Suprapubic skin (tissue), 4 donors: ENCODE measurements at regions not wholly inside any gene's neighbourhood (a gene's known extent, or its start where the extent isn't known, plus 50 kb on each side); places are given as distances from the start of the nearest gene placed in this dataset.

ENCODE experiments used
- DNase-seq, 2 donors: peaks; one replicate each; pipeline ENCODE4 v3.0.0-alpha.2; 2019; ENCODE audit warnings: low spot score in 2 of 2
- H3K27ac ChIP-seq: fragments of 200-600 bp; sonication (generic); one replicate; pipeline ENCODE4 v1.5.1; 2019
- H3K27me3 ChIP-seq: fragments of 200-600 bp; sonication (generic); one replicate; pipeline ENCODE4 v1.5.1; 2019
- H3K36me3 ChIP-seq: fragments of 200-600 bp; sonication (generic); one replicate; pipeline ENCODE4 v1.5.1; 2019
- H3K4me1 ChIP-seq: fragments of 200-600 bp; sonication (generic); one replicate; pipeline ENCODE4 v1.5.1; 2019
- H3K4me3 ChIP-seq: fragments of 200-600 bp; sonication (generic); one replicate; pipeline ENCODE4 v1.5.1; 2019; ENCODE audit warnings: mild to moderate bottlenecking
- H3K9me3 ChIP-seq: fragments of 200-600 bp; sonication (generic); one replicate; pipeline ENCODE4 v1.5.1; 2019
- CTCF ChIP-seq, 2 donors: fragments of 200-600 bp in 1 of 2; fragments of 450-650 bp in 1 of 2; sonication (generic) in 1 of 2; IDR thresholded peaks; one replicate each; pipeline ENCODE4 v1.5.1; 2016 to 2019; ENCODE audit warnings: antibody characterized with exemption in 2 of 2, mild to moderate bottlenecking in 1 of 2, moderate library complexity in 1 of 2
- EP300 ChIP-seq: sonication (generic); formaldehyde crosslinking; IDR thresholded peaks from one replicate; pipeline ENCODE4 v1.6.1; 2017; ENCODE audit warnings: antibody characterized with exemption
- POLR2A ChIP-seq, 2 donors: fragments of 450-650 bp; IDR thresholded peaks; one replicate each; pipeline ENCODE4 v1.6.1; 2017; ENCODE audit warnings: antibody characterized with exemption in 2 of 2, mild to moderate bottlenecking in 2 of 2, moderate library complexity in 2 of 2
- POLR2AphosphoS5 ChIP-seq, 3 donors: sonication (generic); formaldehyde crosslinking; IDR thresholded peaks; one replicate each; pipeline ENCODE4 v1.6.1; 2017; ENCODE audit warnings: antibody characterized with exemption in 3 of 3
- WGBS: methylation state at CpG from one replicate; pipeline ENCODE4 v1.1.5; 2018; 5-methylcytosine and 5-hydroxymethylcytosine counted together

- Histone ChIP-seq H3K4me3 (no peak overlapping the region), H3K27me3 (no peaks in the 10 kb centered on the region), H3K27ac (no peak overlapping the region), H3K4me1 (no peaks in the 10 kb centered on the region), H3K36me3 (no peaks in the 10 kb centered on the region), H3K9me3 (no peaks in the 10 kb centered on the region)
- no peak for TF ChIP-seq CTCF (IDR thresholded peaks at IDR 0.05)
- 74% methylated on average over 2 of the region's 2 CpGs for WGBS
- DNase-seq = no peak
These were observed 99.1 kb upstream of the PIK3R1 start for GRCh38 chr5:68116408-68116807.

GRCh38 chr5:68115584-68115983 lies 100.0 kb upstream of the PIK3R1 start:
- Histone ChIP-seq H3K4me3 (no peak overlapping the region), H3K27ac (no peak overlapping the region), H3K9me3 (no peaks in the 10 kb centered on the region), H3K36me3 (no peaks in the 10 kb centered on the region), H3K4me1 (no peaks in the 10 kb centered on the region), H3K27me3 (no peaks in the 10 kb centered on the region)
- no peak for DNase-seq
- TF ChIP-seq EP300 (no peak), POLR2AphosphoS5 (IDR thresholded peaks at IDR 0.05) (no peak), POLR2A (IDR thresholded peaks at IDR 0.05) (no peak), CTCF (IDR thresholded peaks at IDR 0.05) (no peak)
- 85% methylated on average over 2 of the region's 2 CpGs for WGBS

DNA sequence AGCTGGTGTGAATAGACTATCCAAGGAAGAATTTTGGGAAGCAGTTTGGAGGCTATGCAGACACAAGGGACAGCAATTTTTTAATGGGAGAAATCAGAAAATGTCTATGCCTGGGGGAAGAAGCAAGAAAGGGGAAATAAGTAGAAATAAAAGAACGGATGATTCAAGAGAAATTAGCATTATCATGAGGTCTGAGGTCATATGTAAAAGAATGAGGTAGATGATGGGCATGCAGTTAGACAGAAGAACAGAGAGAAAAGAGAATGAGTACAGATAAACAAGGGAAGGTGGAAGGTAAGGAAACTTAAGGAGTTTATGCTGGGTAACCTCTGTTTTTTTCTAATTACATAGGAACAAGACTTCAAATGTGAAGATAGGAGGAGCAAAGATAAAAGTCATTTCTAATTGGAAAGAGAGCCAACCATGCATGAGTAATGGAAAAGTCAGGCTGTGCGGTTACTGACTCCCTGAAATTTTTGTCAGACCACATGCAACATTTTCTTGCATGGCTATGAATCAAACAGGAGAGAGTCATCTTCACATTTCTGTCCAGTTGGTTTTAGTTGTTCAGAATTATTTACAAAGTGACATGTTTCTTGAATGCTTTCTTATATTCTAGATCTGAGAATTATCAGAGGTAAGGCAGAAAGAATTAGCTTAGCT lies 101.0 kb upstream of the PIK3R1 start:
- TF ChIP-seq EP300 (no peak), CTCF (IDR thresholded peaks at IDR 0.05) (no peak), POLR2AphosphoS5 (IDR thresholded peaks at IDR 0.05) (no peak), POLR2A (IDR thresholded peaks at IDR 0.05) (no peak)
- H3K36me3 ChIP-seq = no peaks in the 10 kb centered on the region
- H3K4me3 ChIP-seq = no peak overlapping the region
- no peaks in the 10 kb centered on the region for H3K9me3 ChIP-seq
- no peak overlapping the region for H3K27ac ChIP-seq
- 47% methylated on average over 2 of the region's 2 CpGs for WGBS
- H3K27me3 ChIP-seq = no peaks in the 10 kb centered on the region
- H3K4me1 ChIP-seq = no peaks in the 10 kb centered on the region
- DNase-seq = no peak

- H3K9me3 ChIP-seq = no peaks in the 10 kb centered on the region
- H3K27me3 ChIP-seq = no peaks in the 10 kb centered on the region
- DNase-seq = no peak
- H3K4me1 ChIP-seq = no peaks in the 10 kb centered on the region
- H3K36me3 ChIP-seq = no peaks in the 10 kb centered on the region
- H3K27ac ChIP-seq = no peak overlapping the region
- no peak for TF ChIP-seq EP300
- no peak for TF ChIP-seq POLR2AphosphoS5 (IDR thresholded peaks at IDR 0.05)
- no peak for TF ChIP-seq CTCF (IDR thresholded peaks at IDR 0.05)
- TF ChIP-seq POLR2A (IDR thresholded peaks at IDR 0.05) = no peak
- 99% methylated on average over 2 of the region's 2 CpGs for WGBS
- no peak overlapping the region for H3K4me3 ChIP-seq
These were observed 102.9 kb upstream of the PIK3R1 start for GRCh38 chr5:68112658-68113057.

DNA sequence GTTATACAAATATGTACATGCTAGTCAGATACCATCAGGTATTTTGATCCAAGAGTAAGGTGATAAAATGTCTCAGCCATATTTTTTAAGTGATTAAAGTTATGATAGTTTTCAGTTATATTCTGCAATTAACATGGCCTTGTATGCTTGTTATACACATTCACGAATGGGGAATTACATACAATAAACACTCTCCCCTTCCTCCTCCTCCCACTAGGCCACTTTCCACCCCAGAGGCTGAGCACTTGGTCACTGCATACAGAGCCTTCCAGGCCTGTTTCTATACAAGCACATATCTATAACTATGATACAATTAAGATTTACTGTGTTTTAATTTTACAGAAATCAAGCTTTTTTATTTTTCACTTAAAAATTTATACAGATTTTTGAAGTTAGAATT lies 104.7 kb upstream of the PIK3R1 start:
- Histone ChIP-seq H3K4me1 (no peaks in the 10 kb centered on the region), H3K27me3 (no peaks in the 10 kb centered on the region), H3K27ac (no peak overlapping the region), H3K4me3 (no peak overlapping the region), H3K9me3 (no peaks in the 10 kb centered on the region), H3K36me3 (no peaks in the 10 kb centered on the region)
- TF ChIP-seq EP300 (no peak), POLR2A (IDR thresholded peaks at IDR 0.05) (no peak), CTCF (IDR thresholded peaks at IDR 0.05) (no peak), POLR2AphosphoS5 (IDR thresholded peaks at IDR 0.05) (no peak)
- no peak for DNase-seq
- WGBS = 47% methylated on average over 1 of the region's 1 CpG
